ENCODE measurements at regions not wholly inside any gene's neighbourhood (a gene's known extent, or its start where the extent isn't known, plus 50 kb on each side); places are given as distances from the start of the nearest gene placed in this dataset.

GRCh38 chr7:109986701-109987100 lies 1104.2 kb upstream of the LRRN3 start:
- Histone ChIP-seq H3K36me3 (no peaks in the 10 kb centered on the region), H3K27me3 (no peaks in the 10 kb centered on the region), H3K27ac (replicated peaks in 1 of 4) (no peak overlapping the region), H3K9me3 (peaks cover 0 to 3% (median 0%) of the 10 kb centered on the region in 4 donors), H3K4me1 (no peaks in the 10 kb centered on the region), H3K4me3 (no peak overlapping the region)
- 52% methylated on average over 2 of the region's 2 CpGs for WGBS
- TF ChIP-seq CTCF (IDR thresholded peaks at IDR 0.05) (no peak), EP300 (IDR thresholded peaks at IDR 0.05) (no peak), POLR2AphosphoS5 (IDR thresholded peaks at IDR 0.05) (no peak), POLR2A (IDR thresholded peaks at IDR 0.05; ENCODE audit: low read depth) (no peak)
- DNase-seq (ENCODE audit: extremely low spot score): no peak
- intact Hi-C loops (cut with DNase I): no loop called here

DNA sequence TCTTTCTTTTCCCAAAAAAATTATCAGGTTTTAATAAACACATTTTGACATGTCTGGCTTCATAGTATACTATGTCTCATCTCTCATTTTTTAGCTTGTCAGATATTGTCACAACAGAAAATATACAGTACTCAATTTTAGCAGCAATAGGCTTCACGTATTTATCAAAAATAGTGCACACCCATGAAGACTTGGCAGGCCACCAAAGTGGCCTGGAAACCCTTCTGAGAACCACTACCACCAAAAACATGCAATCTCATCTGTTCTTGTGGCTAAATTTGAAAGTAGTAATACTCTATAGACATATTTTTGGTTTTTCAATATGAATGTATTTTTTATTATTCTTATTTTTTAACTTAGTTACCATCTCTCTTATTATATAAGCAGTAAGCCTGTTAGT lies 1094.5 kb upstream of the LRRN3 start:
- no peak for DNase-seq (ENCODE audit: extremely low spot score)
- Histone ChIP-seq H3K9me3 (no peaks in the 10 kb centered on the region), H3K4me1 (no peaks in the 10 kb centered on the region), H3K36me3 (no peaks in the 10 kb centered on the region), H3K27ac (replicated peaks in 1 of 4) (no peak overlapping the region), H3K27me3 (no peaks in the 10 kb centered on the region), H3K4me3 (no peak overlapping the region)
- TF ChIP-seq POLR2AphosphoS5 (IDR thresholded peaks at IDR 0.05) (no peak), POLR2A (IDR thresholded peaks at IDR 0.05; ENCODE audit: low read depth) (no peak), EP300 (IDR thresholded peaks at IDR 0.05) (no peak), CTCF (IDR thresholded peaks at IDR 0.05) (no peak)
- intact Hi-C loops (cut with DNase I): no loop called here
- 65% methylated on average over 1 of the region's 1 CpG for whole genome bisulfite sequencing

DNA sequence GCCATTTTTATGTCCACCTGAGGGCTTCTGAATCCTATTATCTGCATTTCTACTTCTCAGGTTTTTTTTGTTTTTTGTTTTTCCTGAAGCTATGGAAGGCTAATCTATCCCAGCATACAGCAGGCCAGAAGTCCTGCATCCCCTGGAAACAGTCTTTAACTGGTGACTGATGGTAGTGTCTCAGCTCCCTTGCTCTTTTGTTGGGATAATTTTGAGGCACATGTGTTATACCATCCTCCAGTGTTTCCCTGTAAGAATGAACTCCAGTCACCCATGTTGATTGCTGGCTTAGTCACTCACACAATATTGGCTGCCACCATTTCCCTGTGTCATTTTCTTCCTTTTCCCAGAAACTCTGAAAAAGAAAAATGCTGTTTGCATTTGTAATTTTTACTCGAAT lies 1094.0 kb upstream of the LRRN3 start:
- Histone ChIP-seq H3K27me3 (no peaks in the 10 kb centered on the region), H3K9me3 (no peaks in the 10 kb centered on the region), H3K4me1 (no peaks in the 10 kb centered on the region), H3K36me3 (no peaks in the 10 kb centered on the region), H3K4me3 (no peak overlapping the region), H3K27ac (replicated peaks in 1 of 4) (no peak overlapping the region)
- WGBS: 61% methylated on average over 1 of the region's 1 CpG
- TF ChIP-seq POLR2A (IDR thresholded peaks at IDR 0.05; ENCODE audit: low read depth) (no peak), EP300 (IDR thresholded peaks at IDR 0.05) (no peak), CTCF (IDR thresholded peaks at IDR 0.05) (no peak), POLR2AphosphoS5 (IDR thresholded peaks at IDR 0.05) (no peak)
- intact Hi-C loops (cut with DNase I): no loop called here
- DNase-seq (ENCODE audit: extremely low spot score): no peak

GRCh38 chr7:109997837-109998236 lies 1093.1 kb upstream of the LRRN3 start:
- intact Hi-C loops (cut with DNase I): no loop called here
- no peaks in the 10 kb centered on the region for H3K36me3 ChIP-seq
- TF ChIP-seq CTCF (IDR thresholded peaks at IDR 0.05) (no peak), POLR2AphosphoS5 (IDR thresholded peaks at IDR 0.05) (no peak), EP300 (IDR thresholded peaks at IDR 0.05) (no peak), POLR2A (IDR thresholded peaks at IDR 0.05; ENCODE audit: low read depth) (no peak)

DNA sequence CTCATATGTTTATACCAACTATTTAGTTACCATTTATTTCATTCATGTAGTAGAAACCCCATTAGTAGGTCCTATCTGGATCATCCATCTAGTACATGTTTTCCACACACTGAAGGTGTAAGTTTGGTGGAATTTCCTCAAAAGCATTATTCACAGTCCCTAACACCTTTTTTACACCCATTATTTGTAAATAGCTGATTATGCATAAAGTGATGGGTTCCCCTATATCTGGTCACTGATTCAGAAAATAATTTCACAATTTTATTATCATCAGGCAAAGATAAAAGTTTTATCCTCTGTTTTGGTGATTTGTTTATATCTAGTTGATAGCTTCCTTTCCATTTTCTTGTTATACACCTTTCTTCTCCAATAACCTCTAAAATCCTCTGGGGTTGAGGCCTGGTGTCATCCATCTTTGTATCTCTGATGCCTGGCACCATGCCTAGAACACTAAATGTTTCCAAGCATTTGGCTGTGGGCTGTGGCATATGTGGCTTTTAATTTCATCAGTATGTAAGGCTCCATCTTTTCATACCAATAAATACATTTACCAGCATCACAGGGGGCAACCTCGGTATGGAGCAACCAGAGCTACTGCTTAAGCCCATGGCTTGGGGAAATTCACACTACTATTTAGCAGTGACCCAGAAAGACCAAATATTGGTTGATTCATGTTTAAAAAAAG lies 1089.5 kb upstream of the LRRN3 start:
- intact Hi-C loops (cut with DNase I): no loop called here
- no peak for DNase-seq (ENCODE audit: extremely low spot score)
- H3K9me3 ChIP-seq: no peaks in the 10 kb centered on the region
- 58% methylated on average over 1 of the region's 1 CpG for WGBS
- H3K4me1 ChIP-seq: no peaks in the 10 kb centered on the region
- H3K27ac ChIP-seq (replicated peaks in 1 of 4): no peak overlapping the region
- H3K27me3 ChIP-seq: no peaks in the 10 kb centered on the region
- H3K36me3 ChIP-seq: no peaks in the 10 kb centered on the region
- TF ChIP-seq POLR2A (IDR thresholded peaks at IDR 0.05; ENCODE audit: low read depth) (no peak), CTCF (IDR thresholded peaks at IDR 0.05) (no peak), EP300 (IDR thresholded peaks at IDR 0.05) (no peak), POLR2AphosphoS5 (IDR thresholded peaks at IDR 0.05) (no peak)
- H3K4me3 ChIP-seq: no peak overlapping the region

More at GRCh38 chr7:109997837-109998236, 1093.1 kb upstream of the LRRN3 start:
- Histone ChIP-seq H3K4me1 (no peaks in the 10 kb centered on the region), H3K4me3 (no peak overlapping the region), H3K9me3 (no peaks in the 10 kb centered on the region), H3K27ac (replicated peaks in 1 of 4) (no peak overlapping the region), H3K27me3 (no peaks in the 10 kb centered on the region)
- no peak for DNase-seq (ENCODE audit: extremely low spot score)
- 86% methylated on average over 2 of the region's 2 CpGs for WGBS

All from esophagus muscularis mucosa (tissue), 4 donors.